GM12878 (cell line): ENCODE measurements at regions not wholly inside any gene's neighbourhood (a gene's known extent, or its start where the extent isn't known, plus 50 kb on each side); places are given as distances from the start of the nearest gene placed in this dataset.
"Not testable (repeated sequence)": the region's sequence is repeated elsewhere in the genome, so short reads cannot be mapped to it uniquely, and the experiment has no call there.

Experiments
- CEBPB ChIP-seq, 2 experiments: fragments of 150-350 bp in 1 of 2; IDR thresholded peaks; 2 replicates each; pipeline ENCODE4 v1.6.1; 2012 to 2014; ENCODE audit warnings: low read depth in 2 of 2, low read length in 2 of 2, borderline replicate concordance in 1 of 2, inconsistent platforms in 1 of 2
- CHD1 ChIP-seq: IDR thresholded peaks from 2 replicates; pipeline ENCODE4 v1.6.1; 2012; ENCODE audit warnings: low read depth, low read length, improper control_type of control experiment
- CTCF ChIP-seq, 3 experiments: IDR thresholded peaks in 2 of 3; conservative IDR thresholded peaks in 1 of 3; 2 replicates each; pipeline ENCODE4 v1.5.1; 2011; ENCODE audit warnings: low read depth in 3 of 3, low read length in 3 of 3, mild to moderate bottlenecking in 3 of 3, control low read depth in 2 of 3, moderate library complexity in 2 of 3, inconsistent platforms in 1 of 3, mixed read lengths in 1 of 3; ENCODE audit not compliant: control insufficient read depth in 2 of 3, insufficient read depth in 1 of 3; ENCODE audit errors: extremely low read depth in 1 of 3
- POLR2A ChIP-seq: IDR thresholded peaks from 2 replicates; pipeline ENCODE4 v1.6.1; 2011; ENCODE audit warnings: low read depth, mild to moderate bottlenecking, low read length
- PRDM15 ChIP-seq: fragments of 450-650 bp; formaldehyde crosslinking; IDR thresholded peaks from 2 replicates; pipeline ENCODE4 v1.4.0; 2020; ENCODE audit warnings: mild to moderate bottlenecking, moderate library complexity
- ZNF24 ChIP-seq: fragments of 450-650 bp; IDR thresholded peaks from 2 replicates; pipeline ENCODE4 v1.6.1; 2017; ENCODE audit warnings: antibody characterized with exemption, mild to moderate bottlenecking

- not testable (repeated sequence) for TF ChIP-seq ZNF24; POLR2A; CHD1; CTCF (IDR thresholded peaks at IDR 0.05 in 2 of 3, conservative IDR thresholded peaks at IDR 0.05 in 1 of 3; ENCODE audit: control insufficient read depth in 2 of 3, extremely low read depth in 1 of 3, insufficient read depth in 1 of 3, low read depth in 3 of 3, low read length in 3 of 3); CEBPB (IDR thresholded peaks at IDR 0.05; ENCODE audit: borderline replicate concordance in 1 of 2, low read depth in 2 of 2, low read length in 2 of 2); PRDM15 (CRISPR knock-in tag)
Measured at GRCh38 chr5:163340378-163340777, 97.0 kb upstream of the CCNG1 start.
